ENCODE measurements at regions not wholly inside any gene's neighbourhood (a gene's known extent, or its start where the extent isn't known, plus 50 kb on each side); places are given as distances from the start of the nearest gene placed in this dataset.

GRCh38 chr9:30771163-30771708 is 1613.2 kb upstream of the ACO1 start:
- Histone ChIP-seq H3K9me3 (no peaks in the 10 kb centered on the region), H3K4me3 (no peak overlapping the region), H3K4me1 (no peaks in the 10 kb centered on the region), H3K27ac (no peak overlapping the region), H3K36me3 (no peaks in the 10 kb centered on the region), H3K27me3 (no peaks in the 10 kb centered on the region)
- TF ChIP-seq, protein P1, sequence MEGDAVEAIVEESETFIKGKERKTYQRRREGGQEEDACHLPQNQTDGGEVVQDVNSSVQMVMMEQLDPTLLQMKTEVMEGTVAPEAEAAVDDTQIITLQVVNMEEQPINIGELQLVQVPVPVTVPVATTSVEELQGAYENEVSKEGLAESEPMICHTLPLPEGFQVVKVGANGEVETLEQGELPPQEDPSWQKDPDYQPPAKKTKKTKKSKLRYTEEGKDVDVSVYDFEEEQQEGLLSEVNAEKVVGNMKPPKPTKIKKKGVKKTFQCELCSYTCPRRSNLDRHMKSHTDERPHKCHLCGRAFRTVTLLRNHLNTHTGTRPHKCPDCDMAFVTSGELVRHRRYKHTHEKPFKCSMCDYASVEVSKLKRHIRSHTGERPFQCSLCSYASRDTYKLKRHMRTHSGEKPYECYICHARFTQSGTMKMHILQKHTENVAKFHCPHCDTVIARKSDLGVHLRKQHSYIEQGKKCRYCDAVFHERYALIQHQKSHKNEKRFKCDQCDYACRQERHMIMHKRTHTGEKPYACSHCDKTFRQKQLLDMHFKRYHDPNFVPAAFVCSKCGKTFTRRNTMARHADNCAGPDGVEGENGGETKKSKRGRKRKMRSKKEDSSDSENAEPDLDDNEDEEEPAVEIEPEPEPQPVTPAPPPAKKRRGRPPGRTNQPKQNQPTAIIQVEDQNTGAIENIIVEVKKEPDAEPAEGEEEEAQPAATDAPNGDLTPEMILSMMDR (IDR thresholded peaks at IDR 0.05) = no peak
- intact Hi-C loops (cut with DNase I) = no loop called here
- DNase-seq (ENCODE audit: low spot score in 2 of 2) = no peak

- no peak overlapping the region for H3K4me3 ChIP-seq
- H3K27ac ChIP-seq = no peak overlapping the region
- no peaks in the 10 kb centered on the region for H3K36me3 ChIP-seq
- intact Hi-C loops (cut with DNase I) = no loop called here
- no peaks in the 10 kb centered on the region for H3K27me3 ChIP-seq
- TF ChIP-seq, protein P1 (IDR thresholded peaks at IDR 0.05) = no peak
- H3K9me3 ChIP-seq = no peaks in the 10 kb centered on the region
- H3K4me1 ChIP-seq = no peaks in the 10 kb centered on the region
- no peak for DNase-seq (ENCODE audit: low spot score in 2 of 2)
Observed at GRCh38 chr9:30771760-30772159, 1612.7 kb upstream of the ACO1 start.

GRCh38 chr9:30773427-30773826 is 1611.0 kb upstream of the ACO1 start:
- no peaks in the 10 kb centered on the region for H3K9me3 ChIP-seq
- intact Hi-C loops (cut with DNase I) = no loop called here
- no peaks in the 10 kb centered on the region for H3K4me1 ChIP-seq
- no peaks in the 10 kb centered on the region for H3K27me3 ChIP-seq
- no peak overlapping the region for H3K27ac ChIP-seq
- DNase-seq (ENCODE audit: low spot score in 2 of 2) = no peak
- H3K36me3 ChIP-seq = no peaks in the 10 kb centered on the region
- TF ChIP-seq, protein P1 (IDR thresholded peaks at IDR 0.05) = no peak
- H3K4me3 ChIP-seq = no peak overlapping the region

- Histone ChIP-seq H3K36me3 (no peaks in the 10 kb centered on the region), H3K4me3 (no peak overlapping the region), H3K27ac (no peak overlapping the region), H3K4me1 (no peaks in the 10 kb centered on the region), H3K9me3 (no peaks in the 10 kb centered on the region), H3K27me3 (no peaks in the 10 kb centered on the region)
- DNase-seq (ENCODE audit: low spot score in 2 of 2) = no peak
- TF ChIP-seq, protein P1 (IDR thresholded peaks at IDR 0.05) = no peak
- intact Hi-C loops (cut with DNase I) = no loop called here
Observed at GRCh38 chr9:30774326-30774725, 1610.1 kb upstream of the ACO1 start.

GRCh38 chr9:30775236-30775635 is 1609.2 kb upstream of the ACO1 start:
- Histone ChIP-seq H3K36me3 (no peaks in the 10 kb centered on the region), H3K27me3 (no peaks in the 10 kb centered on the region), H3K4me1 (no peaks in the 10 kb centered on the region), H3K9me3 (no peaks in the 10 kb centered on the region), H3K27ac (no peak overlapping the region), H3K4me3 (no peak overlapping the region)
- TF ChIP-seq, protein P1 (IDR thresholded peaks at IDR 0.05) = no peak
- intact Hi-C loops (cut with DNase I) = no loop called here
- no peak for DNase-seq (ENCODE audit: low spot score in 2 of 2)

DNA sequence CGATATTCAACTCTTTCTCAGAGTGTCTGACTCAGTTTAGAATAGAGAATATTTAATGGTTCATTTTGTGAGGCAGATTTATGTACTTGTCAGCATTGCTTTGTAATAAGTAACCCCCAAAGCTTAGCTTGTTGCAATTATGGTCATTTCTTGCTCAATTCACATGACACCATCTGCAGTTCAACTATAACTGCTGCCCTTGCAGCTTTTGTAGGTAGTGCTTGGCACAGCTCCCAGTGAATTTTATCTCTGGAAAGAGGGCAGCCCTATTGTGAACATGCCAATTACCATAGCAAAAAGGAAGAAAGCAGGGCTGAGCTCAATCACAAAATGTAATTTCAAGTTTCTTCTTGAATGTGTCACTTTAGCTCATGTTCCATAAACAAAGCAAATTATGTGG is 1587.7 kb upstream of the ACO1 start:
- Histone ChIP-seq H3K27ac (no peak overlapping the region), H3K27me3 (no peaks in the 10 kb centered on the region), H3K36me3 (no peaks in the 10 kb centered on the region), H3K4me3 (no peak overlapping the region), H3K4me1 (no peaks in the 10 kb centered on the region), H3K9me3 (no peaks in the 10 kb centered on the region)
- TF ChIP-seq, protein P1 (IDR thresholded peaks at IDR 0.05) = no peak
- intact Hi-C loops (cut with DNase I) = no loop called here
- no peak for DNase-seq (ENCODE audit: low spot score in 2 of 2)

Data from ascending aorta (tissue), 2 donors.